GM12892 (cell line): ENCODE measurements at regions not wholly inside any gene's neighbourhood (a gene's known extent, or its start where the extent isn't known, plus 50 kb on each side); places are given as distances from the start of the nearest gene placed in this dataset.
A peak's percentile ranks its signal among the peaks of the same experiment; 100 is the strongest.

Experiments
- DNase-seq: peaks from one replicate; pipeline ENCODE4 v3.0.0; 2011; ENCODE audit not compliant: insufficient read length
- FAIRE-seq: peaks from 2 replicates; lab custom pipeline; 2011; peaks lifted over from hg19 to GRCh38; lab: Jason Lieb, UNC
- POLR2A ChIP-seq: IDR thresholded peaks from 2 replicates; pipeline ENCODE4 v1.6.1; 2011; ENCODE audit warnings: low read depth, low read length, control low read depth
- POLR2AphosphoS5 ChIP-seq: IDR thresholded peaks from 2 replicates; pipeline ENCODE4 v1.6.1; 2011; ENCODE audit warnings: low read depth, low read length, control low read depth
- TAF1 ChIP-seq: IDR thresholded peaks from 2 replicates; pipeline ENCODE4 v1.6.1; 2011; ENCODE audit warnings: low read depth, mild to moderate bottlenecking, control low read depth, low read length, borderline replicate concordance

- TF ChIP-seq POLR2A = no peak
- no peak for TF ChIP-seq TAF1
- TF ChIP-seq POLR2AphosphoS5 = no peak
- FAIRE-seq = no peak
- no peak for DNase-seq
Measured at GRCh38 chr18:67218556-67218955, 298.0 kb downstream of the DSEL start.

- FAIRE-seq (no peak), DNase-seq (no peak)
- TF ChIP-seq POLR2A (no peak), POLR2AphosphoS5 (no peak), TAF1 (no peak)
Measured at GRCh38 chr18:67217551-67218166, 298.9 kb downstream of the DSEL start.

GRCh38 chr18:67216846-67217245 is 299.7 kb downstream of the DSEL start:
- FAIRE-seq = no peak
- TF ChIP-seq POLR2AphosphoS5 = no peak
- TF ChIP-seq TAF1 = no peak
- TF ChIP-seq POLR2A = no peak

GRCh38 chr18:67215686-67216085 is 300.8 kb downstream of the DSEL start:
- TF ChIP-seq TAF1 (no peak), POLR2AphosphoS5 (no peak), POLR2A (no peak)
- DNase-seq (no peak), FAIRE-seq (no peak)

More at GRCh38 chr18:67216846-67217245, 299.7 kb downstream of the DSEL start:
- DNase-seq = no peak

DNA sequence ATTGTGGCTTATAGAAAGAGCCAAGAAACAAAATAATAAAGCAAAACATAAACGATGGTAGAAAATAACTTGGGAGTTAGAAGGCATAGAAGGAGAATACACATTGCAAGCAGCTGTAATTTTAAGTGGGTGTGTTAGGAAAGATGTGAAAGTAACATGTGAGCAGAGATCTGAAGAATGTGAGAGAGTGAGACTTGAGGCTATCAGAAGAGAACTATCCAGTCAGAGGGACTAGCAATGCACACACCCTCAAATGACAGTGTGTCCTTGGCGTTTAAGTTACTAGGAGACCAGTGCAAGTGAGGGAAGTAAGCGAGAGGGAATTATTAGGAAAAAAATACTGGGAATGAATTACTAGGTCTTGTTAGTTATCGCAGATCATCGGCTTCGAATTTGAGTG is 304.9 kb downstream of the DSEL start:
- DNase-seq = no peak
- no peak for FAIRE-seq
- TF ChIP-seq POLR2AphosphoS5 = no peak
- no peak for TF ChIP-seq POLR2A
- no peak for TF ChIP-seq TAF1

GRCh38 chr18:67200665-67201064 is 315.9 kb downstream of the DSEL start:
- FAIRE-seq = no peak
- TF ChIP-seq TAF1 = no peak

DNA sequence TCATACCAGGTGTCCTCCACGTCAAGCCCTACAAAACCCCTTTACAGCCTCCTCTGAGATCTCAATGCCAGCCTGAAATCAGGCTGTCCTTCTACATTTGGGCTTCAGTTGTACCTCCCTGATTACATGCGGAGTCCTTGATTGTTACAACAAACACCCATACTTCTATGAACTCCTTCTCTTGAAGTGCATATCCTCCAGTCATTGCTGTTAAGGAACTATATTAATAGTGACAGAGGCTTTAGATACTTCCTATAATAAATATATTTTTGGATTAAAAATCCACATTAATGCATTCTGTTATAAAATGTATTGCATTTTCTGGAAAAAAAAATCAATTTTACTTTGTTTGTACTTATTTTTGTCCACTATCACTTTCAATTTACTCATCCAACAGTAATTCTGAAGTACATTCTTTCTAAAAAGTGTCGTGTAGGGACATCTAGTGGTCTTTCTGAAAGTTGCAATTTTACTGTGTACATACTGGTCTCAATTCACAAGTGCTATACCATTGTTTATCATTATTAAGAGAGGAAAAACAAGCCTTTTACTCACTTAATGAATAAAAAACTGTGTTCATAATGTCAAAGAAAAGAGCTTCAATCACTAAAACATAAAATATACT is 316.4 kb downstream of the DSEL start:
- FAIRE-seq (peak; percentile 44), DNase-seq (no peak)
- TF ChIP-seq TAF1 (no peak), POLR2A (no peak), POLR2AphosphoS5 (no peak)

More at GRCh38 chr18:67200665-67201064, 315.9 kb downstream of the DSEL start:
- no peak for DNase-seq

DNA sequence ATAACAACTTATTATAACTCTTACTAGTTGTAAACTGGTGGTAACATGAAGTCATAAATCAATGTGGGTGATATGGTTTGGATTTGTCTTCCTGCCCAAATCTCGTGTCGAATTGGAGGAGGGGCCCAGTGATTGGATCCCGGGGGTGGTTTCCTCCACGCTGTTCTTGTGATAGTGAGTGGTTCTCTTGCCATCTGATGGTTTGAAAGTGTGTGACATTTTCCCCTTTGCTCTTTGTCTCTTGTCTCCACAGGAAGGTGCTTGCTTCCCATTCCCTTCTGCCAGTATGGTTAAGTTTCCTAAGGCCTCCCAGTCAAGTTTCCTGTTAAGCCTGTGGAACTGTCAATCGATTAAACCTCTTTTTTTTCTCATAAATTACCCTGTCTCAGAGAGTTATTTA is 321.6 kb downstream of the DSEL start:
- TF ChIP-seq POLR2AphosphoS5 (no peak), TAF1 (no peak), POLR2A (no peak)
- FAIRE-seq = no peak
- no peak for DNase-seq

- DNase-seq (no peak), FAIRE-seq (no peak)
- TF ChIP-seq TAF1 (no peak), POLR2AphosphoS5 (no peak), POLR2A (no peak)
Measured at GRCh38 chr18:67192535-67192934, 324.0 kb downstream of the DSEL start.

GRCh38 chr18:67183398-67183797 is 333.1 kb downstream of the DSEL start:
- FAIRE-seq (no peak), DNase-seq (no peak)
- TF ChIP-seq POLR2A (no peak), POLR2AphosphoS5 (no peak), TAF1 (no peak)

- no peak for DNase-seq
- FAIRE-seq = no peak
- TF ChIP-seq POLR2A = no peak
- TF ChIP-seq POLR2AphosphoS5 = no peak
- no peak for TF ChIP-seq TAF1
Measured at GRCh38 chr18:67179726-67180125, 336.8 kb downstream of the DSEL start.

- DNase-seq (no peak), FAIRE-seq (no peak)
- TF ChIP-seq POLR2A (no peak), TAF1 (no peak), POLR2AphosphoS5 (no peak)
Measured at GRCh38 chr18:67159662-67160061, 356.9 kb downstream of the DSEL start.
